Thyroid gland (tissue), 4 donors: ENCODE measurements at regions not wholly inside any gene's neighbourhood (a gene's known extent, or its start where the extent isn't known, plus 50 kb on each side); places are given as distances from the start of the nearest gene placed in this dataset.
"Not testable (repeated sequence)": the region's sequence is repeated elsewhere in the genome, so short reads cannot be mapped to it uniquely, and the experiment has no call there.

Experiments
- DNase-seq, 2 donors: peaks; one replicate each; pipeline ENCODE4 v3.0.0-alpha.2; 2019
- H3K27ac ChIP-seq, 3 donors: fragments of 200-600 bp; sonication (generic); 1 replicate in 2 of 3; 2 replicates in 1 of 3; pipeline ENCODE4 v1.5.1; 2016 to 2019; ENCODE audit warnings: mild to moderate bottlenecking in 1 of 3, moderate library complexity in 1 of 3
- H3K27me3 ChIP-seq: fragments of 200-600 bp; sonication (generic); one replicate; pipeline ENCODE4 v1.5.1; 2019
- H3K36me3 ChIP-seq, 2 donors: fragments of 200-600 bp; sonication (generic); one replicate each; pipeline ENCODE4 v1.5.1; 2016 to 2019
- H3K4me1 ChIP-seq, 2 donors: fragments of 200-600 bp; sonication (generic); one replicate each; pipeline ENCODE4 v1.5.1; 2017 to 2019
- H3K4me3 ChIP-seq, 3 donors: fragments of 200-600 bp; sonication (generic); replicated peaks in 1 of 3; 1 replicate in 2 of 3; 2 replicates in 1 of 3; pipeline ENCODE4 v1.5.1; 2016; ENCODE audit warnings: mild to moderate bottlenecking in 1 of 3
- H3K9me3 ChIP-seq: fragments of 200-600 bp; sonication (generic); one replicate; pipeline ENCODE4 v1.5.1; 2017
- CTCF ChIP-seq, 6 experiments: fragments of 200-600 bp in 3 of 6; fragments of 450-650 bp in 3 of 6; sonication (generic) in 3 of 6; IDR thresholded peaks; one replicate each; pipeline ENCODE4 v1.5.1; 2016 to 2019; ENCODE audit warnings: antibody characterized with exemption in 6 of 6, mild to moderate bottlenecking in 2 of 6, inconsistent platforms in 1 of 6, moderate library complexity in 1 of 6
- POLR2A ChIP-seq, 2 donors: fragments of 450-650 bp; IDR thresholded peaks; one replicate each; pipeline ENCODE4 v1.6.1; 2017; ENCODE audit warnings: antibody characterized with exemption in 2 of 2, mild to moderate bottlenecking in 2 of 2, moderate library complexity in 1 of 2
- WGBS, 2 donors: methylation state at CpG; one replicate each; pipeline ENCODE4 v1.1.5; 2017; 5-methylcytosine and 5-hydroxymethylcytosine counted together
- intact Hi-C: fragments of 100-400 bp; cut with DNase I; formaldehyde crosslinking; loops from one replicate; pipeline ENCODE4 v1.15.1; 2023

GRCh38 chr1:185433667-185434066 is 116.6 kb upstream of the IVNS1ABP start:
- TF ChIP-seq CTCF (IDR thresholded peaks at IDR 0.05) = no peak
- no peak for TF ChIP-seq POLR2A (IDR thresholded peaks at IDR 0.05)
- DNase-seq = no peak
- H3K36me3 ChIP-seq = no peaks in the 10 kb centered on the region
- no peak overlapping the region for H3K4me3 ChIP-seq
- H3K27me3 ChIP-seq = no peaks in the 10 kb centered on the region
- 83 to 89% methylated on average over 2 of the region's 2 CpGs for WGBS, 2 donors
- H3K4me1 ChIP-seq = no peaks in the 10 kb centered on the region
- no peak overlapping the region for H3K27ac ChIP-seq
- H3K9me3 ChIP-seq = no peaks in the 10 kb centered on the region
- intact Hi-C loops = no loop called here

GRCh38 chr1:185432948-185433347 is 115.9 kb upstream of the IVNS1ABP start:
- intact Hi-C loops = no loop called here
- 81 to 92% methylated on average over 2 of the region's 2 CpGs for WGBS, 2 donors
- no peaks in the 10 kb centered on the region for H3K4me1 ChIP-seq

GRCh38 chr1:185431612-185432011 is 114.6 kb upstream of the IVNS1ABP start:
- H3K36me3 ChIP-seq = no peaks in the 10 kb centered on the region
- no peak overlapping the region for H3K4me3 ChIP-seq
- intact Hi-C loops = no loop called here

More at GRCh38 chr1:185432948-185433347, 115.9 kb upstream of the IVNS1ABP start:
- no peak overlapping the region for H3K4me3 ChIP-seq
- TF ChIP-seq POLR2A (IDR thresholded peaks at IDR 0.05) = no peak
- H3K9me3 ChIP-seq = no peaks in the 10 kb centered on the region
- no peak for DNase-seq
- H3K27ac ChIP-seq = no peak overlapping the region
- no peaks in the 10 kb centered on the region for H3K36me3 ChIP-seq
- no peaks in the 10 kb centered on the region for H3K27me3 ChIP-seq

GRCh38 chr1:185429668-185430067 is 112.6 kb upstream of the IVNS1ABP start:
- H3K27ac ChIP-seq, H3K4me1 ChIP-seq, H3K27me3 ChIP-seq, H3K36me3 ChIP-seq, H3K4me3 ChIP-seq, DNase-seq, intact Hi-C loops, H3K9me3 ChIP-seq: not testable (repeated sequence)
- 89 to 97% methylated on average over 1 of the region's 1 CpG for WGBS, 2 donors

More at GRCh38 chr1:185431612-185432011, 114.6 kb upstream of the IVNS1ABP start:
- no peaks in the 10 kb centered on the region for H3K9me3 ChIP-seq
- no peak overlapping the region for H3K27ac ChIP-seq
- TF ChIP-seq POLR2A (IDR thresholded peaks at IDR 0.05) (no peak), CTCF (IDR thresholded peaks at IDR 0.05) (no peak)
- WGBS, 2 donors = 76 to 85% methylated on average over 5 of the region's 5 CpGs
- no peaks in the 10 kb centered on the region for H3K27me3 ChIP-seq
- no peaks in the 10 kb centered on the region for H3K4me1 ChIP-seq
- no peak for DNase-seq

- H3K9me3 ChIP-seq = no peaks in the 10 kb centered on the region
- DNase-seq = no peak
- H3K27ac ChIP-seq = no peak overlapping the region
- no peaks in the 10 kb centered on the region for H3K4me1 ChIP-seq
- no peak overlapping the region for H3K4me3 ChIP-seq
- intact Hi-C loops = no loop called here
- H3K27me3 ChIP-seq = no peaks in the 10 kb centered on the region
- WGBS, 2 donors = 76 to 85% methylated on average over 3 of the region's 3 CpGs
- H3K36me3 ChIP-seq = no peaks in the 10 kb centered on the region
- TF ChIP-seq POLR2A (IDR thresholded peaks at IDR 0.05) (no peak), CTCF (IDR thresholded peaks at IDR 0.05) (no peak)
Measured at GRCh38 chr1:185427776-185428175, 110.7 kb upstream of the IVNS1ABP start.

- Histone ChIP-seq H3K4me1 (no peaks in the 10 kb centered on the region), H3K4me3 (no peak overlapping the region), H3K27me3 (no peaks in the 10 kb centered on the region), H3K9me3 (no peaks in the 10 kb centered on the region), H3K36me3 (no peaks in the 10 kb centered on the region), H3K27ac (peak overlapping the region in 1 of 3 donors; percentile 18)
- TF ChIP-seq CTCF (IDR thresholded peaks at IDR 0.05) (no peak), POLR2A (IDR thresholded peaks at IDR 0.05) (no peak)
- no peak for DNase-seq
- intact Hi-C loops = no loop called here
- 66 to 67% methylated on average over 2 of the region's 2 CpGs for WGBS, 2 donors
Measured at GRCh38 chr1:185427264-185427663, 110.2 kb upstream of the IVNS1ABP start.
